Activated naive CD4-positive, alpha-beta T cell treated with anti-CD3 and anti-CD28 coated beads, Interleukin-2, amount 50 U/mL, for 72 hours (primary cell): ENCODE measurements at regions not wholly inside any gene's neighbourhood (a gene's known extent, or its start where the extent isn't known, plus 50 kb on each side); places are given as distances from the start of the nearest gene placed in this dataset.

Source experiments
- ATAC-seq, 2 donors: fragments of 150-1000 bp; cut with Tn5 transposase; 2 replicates each; pipeline ENCODE4 v1.10.0; 2021; ENCODE audit warnings: mild to moderate bottlenecking in 2 of 2, moderate library complexity in 2 of 2
- DNase-seq, 2 donors: peaks; one replicate each; pipeline ENCODE4 v3.0.0; 2021 to 2022; ENCODE audit warnings: low spot score in 2 of 2
- H3K27ac Mint-ChIP-seq, 2 donors: one replicate each; pipeline ENCODE4 v1.8.0; 2022; ENCODE audit warnings: mild to moderate bottlenecking in 2 of 2, mixed read lengths in 2 of 2
- H3K36me3 Mint-ChIP-seq, 2 donors: one replicate each; pipeline ENCODE4 v1.8.0; 2022; ENCODE audit warnings: mixed read lengths in 2 of 2
- H3K9me3 Mint-ChIP-seq, 2 donors: one replicate each; pipeline ENCODE4 v1.8.0; 2022; ENCODE audit warnings: mixed read lengths in 2 of 2

GRCh38 chr21:31460980-31461379, 116.9 kb upstream of the TIAM1 start:
- ATAC-seq (peak; percentile 58 to 71), DNase-seq (no peak)
- no peaks in the 10 kb centered on the region for H3K9me3 Mint-ChIP-seq
- H3K27ac Mint-ChIP-seq, result peak overlapping the region in 1 of 2 donors; percentile 44
- no peaks in the 10 kb centered on the region for H3K36me3 Mint-ChIP-seq

- Mint-ChIP-seq H3K9me3 (peaks cover 0 to under 1% of the 10 kb centered on the region in 2 donors), H3K27ac (no peak overlapping the region), H3K36me3 (no peaks in the 10 kb centered on the region)
- DNase-seq (no peak), ATAC-seq (no peak)
These were observed 115.4 kb upstream of the TIAM1 start for GRCh38 chr21:31459457-31459856.

GRCh38 chr21:31457675-31458074, 113.6 kb upstream of the TIAM1 start:
- Mint-ChIP-seq H3K27ac (no peak overlapping the region), H3K36me3 (peaks cover 6 to 11% of the 10 kb centered on the region in 2 donors), H3K9me3 (peaks cover 4 to 11% of the 10 kb centered on the region in 2 donors)
- DNase-seq (no peak), ATAC-seq (no peak)

- peaks cover 6 to 14% of the 10 kb centered on the region in 2 donors for H3K36me3 Mint-ChIP-seq
- DNase-seq (no peak), ATAC-seq (no peak)
- peaks cover 4 to 13% of the 10 kb centered on the region in 2 donors for H3K9me3 Mint-ChIP-seq
- no peak overlapping the region for H3K27ac Mint-ChIP-seq
These were observed 112.1 kb upstream of the TIAM1 start for GRCh38 chr21:31456201-31456600.

- no peak for DNase-seq
- no peak for ATAC-seq
- Mint-ChIP-seq H3K9me3 (peaks cover 4 to 13% of the 10 kb centered on the region in 2 donors), H3K27ac (no peak overlapping the region), H3K36me3 (peaks cover 6 to 14% of the 10 kb centered on the region in 2 donors)
These were observed 111.4 kb upstream of the TIAM1 start for GRCh38 chr21:31455506-31455905.

GRCh38 chr21:31450980-31451379, 106.9 kb upstream of the TIAM1 start:
- DNase-seq (no peak), ATAC-seq (no peak)
- Mint-ChIP-seq H3K36me3 (peaks cover 6 to 14% of the 10 kb centered on the region in 2 donors), H3K27ac (no peak overlapping the region), H3K9me3 (peaks cover 4 to 13% of the 10 kb centered on the region in 2 donors)

- Mint-ChIP-seq H3K9me3 (peaks cover 4 to 13% of the 10 kb centered on the region in 2 donors), H3K36me3 (peaks cover 6 to 14% of the 10 kb centered on the region in 2 donors), H3K27ac (no peak overlapping the region)
- DNase-seq (no peak), ATAC-seq (no peak)
These were observed 106.0 kb upstream of the TIAM1 start for GRCh38 chr21:31449921-31450535.

- H3K27ac Mint-ChIP-seq, result no peak overlapping the region
- DNase-seq, result no peak
- ATAC-seq, result no peak
- peaks cover 0 to 5% of the 10 kb centered on the region in 2 donors for H3K9me3 Mint-ChIP-seq
- H3K36me3 Mint-ChIP-seq, result peaks cover 0 to 8% of the 10 kb centered on the region in 2 donors
These were observed 104.4 kb upstream of the TIAM1 start for GRCh38 chr21:31448496-31448895.

- ATAC-seq (no peak), DNase-seq (no peak)
- Mint-ChIP-seq H3K9me3 (peaks cover 0 to under 1% of the 10 kb centered on the region in 2 donors), H3K27ac (no peak overlapping the region), H3K36me3 (peaks cover 0 to 5% of the 10 kb centered on the region in 2 donors)
These were observed 103.4 kb upstream of the TIAM1 start for GRCh38 chr21:31447505-31447904.

- no peaks in the 10 kb centered on the region for H3K9me3 Mint-ChIP-seq
- DNase-seq (peak in 1 of 2 donors; percentile 23), ATAC-seq (peak; percentile 83)
- peaks cover 0 to 11% of the 10 kb centered on the region in 2 donors for H3K36me3 Mint-ChIP-seq
- H3K27ac Mint-ChIP-seq, result no peak overlapping the region
These were observed 102.3 kb upstream of the TIAM1 start for GRCh38 chr21:31446226-31446855.

- no peak for DNase-seq
- Mint-ChIP-seq H3K27ac (no peak overlapping the region), H3K9me3 (peaks cover 0 to 3% of the 10 kb centered on the region in 2 donors), H3K36me3 (peaks cover 4 to 23% of the 10 kb centered on the region in 2 donors)
- no peak for ATAC-seq
These were observed 101.1 kb upstream of the TIAM1 start for GRCh38 chr21:31445137-31445536.

- ATAC-seq (no peak), DNase-seq (no peak)
- peaks cover 8 to 25% of the 10 kb centered on the region in 2 donors for H3K36me3 Mint-ChIP-seq
- no peak overlapping the region for H3K27ac Mint-ChIP-seq
- H3K9me3 Mint-ChIP-seq, result peaks cover 0 to 4% of the 10 kb centered on the region in 2 donors
These were observed 99.9 kb upstream of the TIAM1 start for GRCh38 chr21:31443736-31444521.

GRCh38 chr21:31442339-31442738, 98.3 kb upstream of the TIAM1 start:
- ATAC-seq, result no peak
- peaks cover 8 to 25% of the 10 kb centered on the region in 2 donors for H3K36me3 Mint-ChIP-seq

GRCh38 chr21:31429506-31429905, 85.4 kb upstream of the TIAM1 start:
- Mint-ChIP-seq H3K9me3 (peaks cover 0 to 3% of the 10 kb centered on the region in 2 donors), H3K36me3 (no peaks in the 10 kb centered on the region), H3K27ac (no peak overlapping the region)
- ATAC-seq, result no peak
- DNase-seq, result no peak

More at GRCh38 chr21:31442339-31442738, 98.3 kb upstream of the TIAM1 start:
- Mint-ChIP-seq H3K9me3 (peaks cover 0 to 8% of the 10 kb centered on the region in 2 donors), H3K27ac (no peak overlapping the region)
- no peak for DNase-seq

GRCh38 chr21:31426235-31426797, 82.3 kb upstream of the TIAM1 start:
- Mint-ChIP-seq H3K27ac (peak overlapping the region in 1 of 2 donors; percentile 63), H3K36me3 (no peaks in the 10 kb centered on the region), H3K9me3 (no peaks in the 10 kb centered on the region)
- ATAC-seq (peak; percentile 93 to 96), DNase-seq (peak in 1 of 2 donors; percentile 22)

- no peak for ATAC-seq
- no peaks in the 10 kb centered on the region for H3K9me3 Mint-ChIP-seq
These were observed 81.1 kb upstream of the TIAM1 start for GRCh38 chr21:31425138-31425537.

GRCh38 chr21:31424058-31424457, 80.0 kb upstream of the TIAM1 start:
- Mint-ChIP-seq H3K27ac (no peak overlapping the region), H3K36me3 (no peaks in the 10 kb centered on the region), H3K9me3 (no peaks in the 10 kb centered on the region)
- no peak for DNase-seq
- no peak for ATAC-seq

More at GRCh38 chr21:31425138-31425537, 81.1 kb upstream of the TIAM1 start:
- Mint-ChIP-seq H3K27ac (no peak overlapping the region), H3K36me3 (no peaks in the 10 kb centered on the region)
- DNase-seq, result no peak
